Endothelial cell of umbilical vein (primary cell): ENCODE measurements at regions not wholly inside any gene's neighbourhood (a gene's known extent, or its start where the extent isn't known, plus 50 kb on each side); places are given as distances from the start of the nearest gene placed in this dataset.

Experiments used
- BruUV-seq: library from RNA; stranded (reverse); fragments of 400-500 nt; replicated peaks from 2 replicates; lab custom pipeline; 2021; lab: Mats Ljungman, UMichigan
- CTCF ChIA-PET: fragments of 300-600, 350-600 bp; sonication (Branson Sonifier 250); formaldehyde crosslinking; loops from one replicate; lab custom pipeline; 2021; ENCODE audit warnings: antibody characterized with exemption, inconsistent platforms; lab: Charles Lee
- POLR2A ChIA-PET: fragments of 300-600, 350-600 bp; sonication (Branson Sonifier 250); formaldehyde crosslinking; loops from one replicate; lab custom pipeline; 2021; ENCODE audit warnings: antibody characterized with exemption, inconsistent platforms; lab: Charles Lee
- DNase-seq: peaks from one replicate; pipeline ENCODE4 v3.0.0-alpha.2; 2011; ENCODE audit warnings: low read depth, low spot score
- FAIRE-seq: peaks from 2 replicates; lab custom pipeline; 2011; peaks lifted over from hg19 to GRCh38; lab: Jason Lieb, UNC
- H2AFZ ChIP-seq: 2 replicates; pipeline ENCODE4 v1.6.0; 2012; ENCODE audit warnings: low read depth, low read length, control low read depth, inconsistent platforms
- H3K27ac ChIP-seq: 2 replicates; pipeline ENCODE4 v1.5.1; 2011; ENCODE audit warnings: low read depth, mild to moderate bottlenecking, control low read depth, low read length, moderate library complexity; ENCODE audit not compliant: insufficient read depth
- H3K27me3 ChIP-seq, 2 experiments: 2 replicates each; pipeline versions ENCODE4 v1.6.0 to v1.6.1; 2011; ENCODE audit warnings: low read length in 2 of 2, mixed read lengths in 1 of 2; ENCODE audit not compliant: control insufficient read depth in 2 of 2, insufficient read depth in 2 of 2
- H3K36me3 ChIP-seq, 2 experiments: 2 replicates in 1 of 2; 3 replicates in 1 of 2; pipeline ENCODE4 v1.5.1; 2011; ENCODE audit warnings: low read length in 2 of 2, mild to moderate bottlenecking in 1 of 2, moderate library complexity in 1 of 2; ENCODE audit not compliant: control insufficient read depth in 2 of 2, insufficient read depth in 2 of 2; ENCODE audit errors: extremely low read depth in 1 of 2
- H3K4me1 ChIP-seq: 3 replicates; pipeline ENCODE4 v1.5.1; 2011; ENCODE audit warnings: mild to moderate bottlenecking, low read length; ENCODE audit not compliant: control insufficient read depth, insufficient read depth; ENCODE audit errors: extremely low read depth
- H3K4me2 ChIP-seq: 2 replicates; pipeline ENCODE4 v1.6.1; 2011; ENCODE audit warnings: low read length, control low read depth, mixed read lengths; ENCODE audit not compliant: insufficient read depth
- H3K4me3 ChIP-seq, 3 experiments: fragments of 200-600 bp in 1 of 3; sonication (generic), shearing (Covaris generic) in 1 of 3; replicated peaks in 1 of 3; 2 replicates each; pipeline ENCODE4 v1.5.1; 2011 to 2016; ENCODE audit warnings: control low read depth in 3 of 3, low read length in 3 of 3, mild to moderate bottlenecking in 2 of 3, inconsistent platforms in 1 of 3, low read depth in 1 of 3, moderate library complexity in 1 of 3; ENCODE audit not compliant: insufficient read depth in 1 of 3
- H3K79me2 ChIP-seq: 2 replicates; pipeline ENCODE4 v1.6.0; 2012; ENCODE audit warnings: low read length, inconsistent platforms; ENCODE audit not compliant: control insufficient read depth, insufficient read depth
- H3K9ac ChIP-seq: replicated peaks from 2 replicates; pipeline ENCODE3; 2011; ENCODE audit warnings: low read length, control low read depth; ENCODE audit not compliant: insufficient read depth; ENCODE audit errors: extremely low read depth
- H3K9me1 ChIP-seq: replicated peaks from 3 replicates; pipeline ENCODE4 v1.6.0; 2011; ENCODE audit warnings: mild to moderate bottlenecking, low read length; ENCODE audit not compliant: control insufficient read depth, insufficient read depth; ENCODE audit errors: extremely low read depth
- H3K9me3 ChIP-seq: replicated peaks from 2 replicates; pipeline ENCODE4 v1.5.1; 2012; ENCODE audit warnings: low read length, inconsistent platforms; ENCODE audit not compliant: control insufficient read depth, insufficient read depth
- H4K20me1 ChIP-seq: replicated peaks from 2 replicates; pipeline ENCODE3; 2011; ENCODE audit warnings: mild to moderate bottlenecking, low read length; ENCODE audit not compliant: control insufficient read depth, insufficient read depth; ENCODE audit errors: extremely low read depth
- CTCF ChIP-seq, 2 donors: IDR thresholded peaks; 1 replicate in 1 of 2; 2 replicates in 1 of 2; pipeline ENCODE4 v1.5.1; 2011; ENCODE audit warnings: low read length in 2 of 2, mild to moderate bottlenecking in 2 of 2, moderate library complexity in 2 of 2, control low read depth in 1 of 2, inconsistent platforms in 1 of 2, low read depth in 1 of 2; ENCODE audit not compliant: insufficient read depth in 1 of 2; ENCODE audit errors: extremely low read depth in 1 of 2
- EZH2 ChIP-seq: IDR thresholded peaks from 2 replicates; pipeline ENCODE4 v1.6.1; 2012; ENCODE audit warnings: borderline replicate concordance, low read depth, mild to moderate bottlenecking, moderate library complexity, low read length, inconsistent platforms; ENCODE audit not compliant: severe bottlenecking
- FOS ChIP-seq: IDR thresholded peaks from 2 replicates; pipeline ENCODE4 v1.6.1; 2011; ENCODE audit warnings: mild to moderate bottlenecking, low read length, moderate library complexity, borderline replicate concordance; ENCODE audit not compliant: insufficient read depth
- GATA2 ChIP-seq: IDR thresholded peaks from 2 replicates; pipeline ENCODE4 v1.7.0; 2011; ENCODE audit warnings: low read depth, mild to moderate bottlenecking, moderate library complexity, mixed read lengths, low read length; ENCODE audit not compliant: insufficient read length, insufficient read depth
- JUN ChIP-seq: IDR thresholded peaks from 2 replicates; pipeline ENCODE4 v1.6.1; 2011; ENCODE audit warnings: borderline replicate concordance, low read depth; ENCODE audit not compliant: insufficient read length, insufficient read depth
- MYC ChIP-seq: IDR thresholded peaks from one replicate; pipeline ENCODE4 v1.6.1; 2011; ENCODE audit warnings: mild to moderate bottlenecking, low read depth, low read length
- POLR2A ChIP-seq: IDR thresholded peaks from 2 replicates; pipeline ENCODE4 v1.6.1; 2012; ENCODE audit warnings: low read depth, mild to moderate bottlenecking, control low read depth, low read length
- POLR2AphosphoS5 ChIP-seq: IDR thresholded peaks from 2 replicates; pipeline ENCODE4 v1.6.1; 2012; ENCODE audit warnings: low read depth, mild to moderate bottlenecking, control low read depth, low read length, moderate library complexity; ENCODE audit not compliant: insufficient read depth
- dilution Hi-C: fragments of 300-500 bp; cut with MboI; formaldehyde crosslinking; loops from one replicate; pipeline ENCODE4 v1.15.0; 2019; ENCODE audit warnings: low sequenced_read_pairs; ENCODE audit not compliant: extremely low pct_ligation_motif_present
- intact Hi-C: fragments of 100-400 bp; cut with micrococcal nuclease; formaldehyde crosslinking; loops from one replicate; pipeline ENCODE4 v1.10.0; 2022
- TF ChIP-seq, protein P1 (sequence below): IDR thresholded peaks from 2 replicates; pipeline ENCODE4 v1.6.1; 2011; ENCODE audit not compliant: insufficient read depth, insufficient read length

GRCh38 chr2:209277444-209277843 lies 146.4 kb upstream of the MAP2 start:
- no peak overlapping the region for H2AFZ ChIP-seq
- no peak overlapping the region for H3K27ac ChIP-seq
- H3K9ac ChIP-seq: no peak overlapping the region
- CTCF ChIA-PET: no interaction called here
- H3K9me3 ChIP-seq: no peaks in the 10 kb centered on the region
- H4K20me1 ChIP-seq: no peaks in the 10 kb centered on the region
- intact Hi-C loops (no loop called here), dilution Hi-C loops (no loop called here)
- no TSS peak for BruUV-seq
- no peak overlapping the region for H3K4me3 ChIP-seq
- FAIRE-seq (no peak), DNase-seq (no peak)
- no peaks in the 10 kb centered on the region for H3K27me3 ChIP-seq
- no peaks in the 10 kb centered on the region for H3K79me2 ChIP-seq
- no peak for TF ChIP-seq JUN
- TF ChIP-seq EZH2: no peak
- TF ChIP-seq, protein P1, sequence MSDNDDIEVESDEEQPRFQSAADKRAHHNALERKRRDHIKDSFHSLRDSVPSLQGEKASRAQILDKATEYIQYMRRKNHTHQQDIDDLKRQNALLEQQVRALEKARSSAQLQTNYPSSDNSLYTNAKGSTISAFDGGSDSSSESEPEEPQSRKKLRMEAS: no peak
- TF ChIP-seq FOS: no peak
- TF ChIP-seq MYC: no peak
- no peak for TF ChIP-seq POLR2A
- no peak for TF ChIP-seq POLR2AphosphoS5
- TF ChIP-seq GATA2: no peak
- no peak for TF ChIP-seq CTCF (IDR thresholded peaks at IDR 0.05; ENCODE audit: extremely low read depth in 1 of 2, insufficient read depth in 1 of 2, low read depth in 1 of 2, low read length in 2 of 2)
- no peak overlapping the region for H3K4me2 ChIP-seq
- POLR2A ChIA-PET: no interaction called here
- no peaks in the 10 kb centered on the region for H3K4me1 ChIP-seq
- H3K9me1 ChIP-seq: no peaks in the 10 kb centered on the region
- no peaks in the 10 kb centered on the region for H3K36me3 ChIP-seq
